NCI-H2029 (cell line): ENCODE measurements at regions not wholly inside any gene's neighbourhood (a gene's known extent, or its start where the extent isn't known, plus 50 kb on each side); places are given as distances from the start of the nearest gene placed in this dataset.
A peak's percentile ranks its signal among the peaks of the same experiment; 100 is the strongest.
"Not testable (repeated sequence)": the region's sequence is repeated elsewhere in the genome, so short reads cannot be mapped to it uniquely, and the experiment has no call there.

ENCODE experiments used
- DNase-seq: peaks from one replicate; lab custom pipeline; 2025; lab: John Stamatoyannopoulos, UW

DNA sequence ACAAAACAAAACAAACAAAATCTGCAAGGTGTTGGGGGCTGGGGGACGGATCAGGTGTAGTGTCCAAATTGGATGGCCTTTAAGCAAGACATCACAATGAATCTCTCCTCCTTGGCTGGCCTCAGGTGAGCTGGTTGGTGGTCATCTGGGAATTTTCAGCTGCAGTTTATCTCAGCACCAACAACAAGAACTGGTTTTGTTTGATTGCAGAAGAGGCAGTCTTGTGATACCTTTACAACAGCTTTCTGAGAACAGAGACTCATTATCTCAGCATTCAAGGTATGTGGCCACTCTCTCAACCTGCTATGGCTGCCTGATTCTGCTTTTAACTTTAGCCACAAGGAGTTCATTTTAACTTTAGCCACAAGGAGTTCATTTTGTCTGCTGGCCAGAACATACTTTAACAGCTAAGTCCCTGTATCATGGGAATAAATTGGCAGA, 1543.4 kb downstream of the EFNA5 start:
- DNase-seq = no peak

DNA sequence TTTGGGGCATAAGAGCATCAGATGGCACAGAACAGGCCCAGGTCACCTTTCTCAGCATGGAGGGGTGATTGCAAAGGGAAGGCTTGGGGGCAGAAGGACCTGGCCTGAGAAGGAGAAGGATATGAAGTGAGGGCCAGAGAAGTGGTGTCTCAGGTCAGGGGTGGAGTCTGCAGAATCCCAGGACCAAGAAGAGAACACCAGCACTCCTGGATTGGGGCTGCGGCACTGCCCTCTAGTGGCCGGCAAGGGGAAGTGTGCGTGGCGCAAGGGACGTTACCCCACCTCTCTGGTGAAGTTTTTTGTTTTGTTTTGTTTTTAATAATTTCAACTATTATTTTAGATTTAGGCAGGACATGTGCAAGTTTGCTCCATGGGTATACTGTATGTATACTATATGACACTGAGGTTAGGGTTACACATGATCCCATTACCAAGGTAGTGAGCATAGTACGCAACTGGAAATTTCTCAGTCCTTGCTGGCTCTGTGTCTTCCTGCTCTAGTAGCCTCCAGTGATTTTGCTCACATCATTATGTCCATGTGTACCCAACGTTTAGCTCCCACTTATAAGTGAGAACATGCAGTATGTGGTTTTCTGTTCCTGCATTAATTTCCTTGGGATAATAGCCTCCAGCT, 1548.6 kb downstream of the EFNA5 start:
- DNase-seq = no peak

GRCh38 chr5:106116682-106117081, 1554.1 kb downstream of the EFNA5 start:
- DNase-seq = no peak

- DNase-seq = no peak
Observed at GRCh38 chr5:106113922-106114321, 1556.8 kb downstream of the EFNA5 start.

GRCh38 chr5:106106384-106106783, 1564.4 kb downstream of the EFNA5 start:
- no peak for DNase-seq

GRCh38 chr5:106097340-106097739, 1573.4 kb downstream of the EFNA5 start:
- DNase-seq = no peak

- no peak for DNase-seq
Observed at GRCh38 chr5:106094839-106095238, 1575.9 kb downstream of the EFNA5 start.

- peak; percentile 76 for DNase-seq
Observed at GRCh38 chr5:106094204-106094607, 1576.5 kb downstream of the EFNA5 start.

DNA sequence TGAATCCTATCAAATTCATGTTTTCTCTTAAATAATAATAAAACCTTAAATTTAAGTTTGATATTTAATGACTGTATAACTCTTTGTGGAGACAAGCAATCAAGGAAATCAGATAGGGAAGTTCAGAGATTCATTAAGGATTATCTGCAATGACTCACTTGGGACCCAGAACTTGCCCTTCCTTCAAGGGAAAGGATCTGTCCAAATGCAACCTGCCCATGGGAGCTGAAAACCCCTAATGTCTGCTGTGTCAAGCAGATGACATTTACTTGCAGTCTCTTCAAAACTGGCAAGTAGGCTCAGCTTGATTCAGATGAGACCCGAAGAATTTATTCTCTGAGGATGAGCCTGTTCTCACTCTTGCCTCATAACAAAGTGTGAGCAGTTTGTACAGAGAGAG, 1577.6 kb downstream of the EFNA5 start:
- no peak for DNase-seq

DNA sequence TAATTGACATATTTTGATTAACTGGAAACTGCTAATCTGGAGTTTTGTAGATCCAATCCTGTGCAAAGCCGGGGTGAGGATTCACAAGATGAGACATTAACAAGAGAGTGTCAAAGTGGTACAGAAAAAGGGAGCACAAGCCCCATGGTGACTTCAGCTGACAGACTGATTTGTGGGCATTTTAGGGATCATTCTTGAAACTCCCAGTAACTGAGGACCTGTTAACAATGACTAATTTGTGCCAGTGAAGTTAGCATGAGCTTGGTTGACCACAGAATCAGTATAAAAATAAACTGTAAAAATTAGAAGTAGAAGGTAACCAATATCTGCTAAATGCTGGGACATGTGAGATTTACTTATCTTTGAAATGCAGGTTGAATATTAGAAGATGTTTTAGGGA, 1578.3 kb downstream of the EFNA5 start:
- no peak for DNase-seq

DNA sequence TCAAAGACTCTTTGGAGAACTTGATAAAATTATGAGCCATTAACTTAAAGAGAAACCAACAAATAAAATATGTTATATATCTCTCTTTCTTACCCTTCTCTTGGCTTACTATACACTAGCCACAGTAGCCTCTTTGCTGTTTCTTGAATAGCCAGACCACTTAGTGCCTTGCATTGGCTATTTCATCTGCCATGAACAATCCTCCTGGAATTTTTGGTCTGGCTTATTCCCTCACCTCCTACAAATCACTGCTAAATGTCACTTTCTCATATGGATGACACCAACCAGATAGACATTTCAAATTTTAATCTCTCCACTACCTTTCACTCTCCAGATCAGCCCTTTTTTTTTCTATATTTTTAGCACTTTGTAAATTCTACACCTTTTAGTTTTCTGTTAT, 1581.7 kb downstream of the EFNA5 start:
- no peak for DNase-seq

- DNase-seq = no peak
Observed at GRCh38 chr5:106088462-106088861, 1582.3 kb downstream of the EFNA5 start.

DNA sequence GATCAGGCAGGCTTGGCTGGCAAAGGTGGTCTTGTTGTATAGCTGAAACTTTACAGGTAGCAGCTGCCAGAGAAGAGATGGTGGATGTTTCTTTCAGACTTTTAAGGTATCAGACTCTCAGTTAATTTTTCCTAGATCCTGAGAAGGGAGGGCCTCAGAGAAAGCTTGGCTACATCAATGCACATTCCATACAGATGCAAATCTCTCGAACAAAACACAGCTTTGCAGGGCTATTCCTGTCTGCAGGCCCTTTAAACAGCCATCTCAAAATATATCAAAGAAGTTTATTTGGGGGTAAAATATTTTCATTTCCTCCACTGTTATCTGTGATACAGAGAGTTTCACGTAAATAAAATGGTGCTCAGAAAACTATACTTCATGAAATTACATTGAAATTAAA, 1584.4 kb downstream of the EFNA5 start:
- DNase-seq = no peak

DNA sequence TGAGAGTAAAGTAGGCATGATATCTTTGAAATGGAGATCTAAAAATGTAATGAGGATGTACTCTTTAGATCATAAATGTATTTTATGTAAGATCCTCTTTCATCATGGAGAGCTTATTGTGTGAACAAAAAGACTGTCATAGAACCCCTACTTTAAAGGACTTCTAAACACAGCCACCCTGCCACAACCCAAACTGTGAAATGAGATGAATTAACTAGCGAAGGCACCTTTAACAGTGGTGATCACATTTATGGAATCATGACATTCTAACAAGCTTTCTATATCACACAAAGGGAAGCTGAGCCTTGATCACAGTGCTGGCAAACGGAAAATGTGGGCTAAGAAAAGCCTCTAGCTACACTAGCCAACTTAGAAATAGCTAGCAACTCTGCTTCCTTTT, 1585.2 kb downstream of the EFNA5 start:
- no peak for DNase-seq

- DNase-seq = no peak
Observed at GRCh38 chr5:106085136-106085535, 1585.6 kb downstream of the EFNA5 start.

DNA sequence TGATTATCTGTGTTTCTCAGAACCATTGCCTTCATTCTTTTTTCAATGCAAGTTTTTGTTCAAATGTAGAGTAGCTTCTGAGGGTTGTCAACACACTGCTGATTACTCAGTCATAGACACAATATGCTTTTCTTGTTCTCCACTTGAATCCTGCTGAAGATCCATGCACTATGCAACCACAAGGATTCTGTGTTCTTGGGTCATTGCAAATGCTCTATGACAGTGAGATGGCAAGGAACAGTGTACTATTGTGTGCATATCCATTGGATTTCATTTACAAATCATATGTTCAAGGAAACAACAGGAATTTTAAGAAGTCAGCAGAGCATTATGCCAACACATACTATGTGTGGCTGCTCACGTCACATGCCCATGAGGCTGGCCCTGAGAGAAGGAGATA, 1590.2 kb downstream of the EFNA5 start:
- no peak for DNase-seq

GRCh38 chr5:106076655-106077054, 1594.1 kb downstream of the EFNA5 start:
- no peak for DNase-seq

DNA sequence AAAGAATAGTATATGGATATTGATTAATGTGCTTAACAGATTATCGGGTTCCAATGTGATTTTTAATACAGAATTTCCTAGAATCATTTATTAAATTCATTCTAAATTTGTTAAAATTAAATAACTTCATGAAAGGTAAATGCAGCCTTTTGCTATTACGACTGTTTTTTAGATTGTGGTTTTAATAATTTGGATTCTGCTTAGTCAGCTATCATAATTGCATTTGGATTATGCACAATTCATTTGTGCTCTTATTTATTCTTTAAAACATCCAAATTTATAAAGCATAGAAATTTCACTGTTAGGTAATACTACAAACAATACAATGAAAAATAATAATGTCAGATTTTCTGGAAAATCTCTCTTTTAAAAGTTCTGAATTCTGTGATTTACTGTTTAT, 1598.5 kb downstream of the EFNA5 start:
- no peak for DNase-seq

GRCh38 chr5:106047341-106047740, 1623.4 kb downstream of the EFNA5 start:
- DNase-seq = no peak

- not testable (repeated sequence) for DNase-seq
Observed at GRCh38 chr5:106032069-106032468, 1638.7 kb downstream of the EFNA5 start.

GRCh38 chr5:106028314-106028713, 1642.4 kb downstream of the EFNA5 start:
- DNase-seq = no peak

- DNase-seq = no peak
Observed at GRCh38 chr5:106020894-106021293, 1649.8 kb downstream of the EFNA5 start.

DNA sequence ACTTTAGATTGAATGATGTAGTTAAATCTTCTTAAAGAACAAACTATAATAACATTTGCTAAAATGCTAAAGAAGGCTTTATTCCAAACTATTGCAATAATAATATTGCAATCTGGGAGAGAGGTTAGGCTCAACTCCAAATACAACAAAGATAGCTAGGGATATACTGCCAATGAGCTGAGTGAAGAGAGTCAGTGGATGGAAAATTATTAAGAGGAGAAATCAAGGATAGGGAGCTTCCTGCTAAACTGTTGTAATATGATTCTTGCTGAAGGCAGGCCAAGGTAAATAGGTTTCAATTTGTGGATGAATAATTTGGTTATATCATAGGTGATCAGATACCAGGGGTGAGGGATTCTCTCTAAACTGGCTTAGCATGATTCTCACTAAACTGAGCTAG, 1651.5 kb downstream of the EFNA5 start:
- DNase-seq = peak; percentile 61

DNA sequence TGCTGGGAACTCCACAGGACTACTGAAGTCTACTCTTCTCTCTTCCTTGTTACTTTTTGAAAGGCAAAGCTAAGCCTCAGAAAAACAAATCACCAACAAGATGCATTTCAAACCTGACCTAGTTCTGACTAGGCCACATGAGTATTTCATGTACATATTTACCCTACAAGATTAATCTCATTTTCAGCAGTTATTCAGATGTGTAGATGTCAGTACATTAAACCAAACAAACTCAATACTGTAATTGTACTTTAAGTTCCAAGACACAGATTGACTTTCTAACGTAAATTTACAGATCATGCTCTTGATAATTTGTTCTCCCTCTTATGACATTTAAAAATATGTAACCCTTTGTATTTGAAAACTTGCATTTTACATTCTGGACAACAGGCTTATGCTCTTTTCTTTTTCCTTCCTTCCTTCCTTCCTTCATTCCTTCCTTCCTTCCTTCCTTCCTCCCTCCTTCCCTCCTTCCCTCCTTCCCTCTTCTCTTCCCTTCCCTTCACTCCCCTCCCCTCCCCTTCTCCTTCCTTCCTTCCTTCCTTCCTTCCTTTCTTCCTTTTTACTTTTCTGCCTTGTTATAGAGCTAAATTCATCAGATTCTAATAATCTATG, 1653.4 kb downstream of the EFNA5 start:
- DNase-seq = no peak
